ENCODE measurements at regions not wholly inside any gene's neighbourhood (a gene's known extent, or its start where the extent isn't known, plus 50 kb on each side); places are given as distances from the start of the nearest gene placed in this dataset.
A peak's percentile ranks its signal among the peaks of the same experiment; 100 is the strongest.

DNA sequence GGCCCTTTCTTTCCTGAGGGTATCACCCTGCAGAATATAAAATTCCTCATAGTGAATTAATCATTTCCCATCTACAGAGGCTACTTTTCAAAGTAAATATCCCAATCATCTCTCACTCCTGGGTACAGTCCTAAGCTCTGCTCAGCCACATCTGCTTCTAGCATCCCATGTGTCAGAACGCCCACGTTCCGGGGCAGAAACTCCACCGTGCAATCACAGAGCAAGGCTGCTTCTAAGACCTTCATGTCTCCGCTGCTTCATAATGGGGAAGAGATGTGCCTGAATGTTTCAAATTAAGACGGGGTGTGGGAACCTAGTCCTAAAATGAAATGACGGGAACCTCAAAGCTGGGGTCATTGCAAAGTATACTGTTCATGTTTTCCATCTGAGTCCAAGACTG is 208.8 kb upstream of the GMDS start:
- no peak for DNase-seq

DNA sequence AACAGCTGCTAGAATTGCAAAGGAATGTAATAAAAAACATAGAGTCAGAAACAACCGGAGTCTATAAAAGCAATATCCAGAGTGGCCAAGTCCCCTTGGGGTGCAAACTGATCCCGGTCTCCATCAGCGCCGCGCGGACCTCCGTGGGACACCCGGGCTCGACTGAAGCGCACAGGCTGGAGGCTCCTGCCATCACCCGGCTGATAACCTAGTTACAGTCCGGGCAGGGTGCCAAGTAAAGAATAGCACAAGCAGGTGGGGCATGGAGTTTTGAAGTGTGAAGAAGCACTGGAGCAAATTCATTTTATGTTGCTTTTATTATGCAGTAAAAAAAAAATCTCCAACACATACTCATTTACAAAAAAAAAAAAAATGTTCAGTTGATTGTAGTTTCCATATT is 205.1 kb upstream of the GMDS start:
- no peak for DNase-seq

DNA sequence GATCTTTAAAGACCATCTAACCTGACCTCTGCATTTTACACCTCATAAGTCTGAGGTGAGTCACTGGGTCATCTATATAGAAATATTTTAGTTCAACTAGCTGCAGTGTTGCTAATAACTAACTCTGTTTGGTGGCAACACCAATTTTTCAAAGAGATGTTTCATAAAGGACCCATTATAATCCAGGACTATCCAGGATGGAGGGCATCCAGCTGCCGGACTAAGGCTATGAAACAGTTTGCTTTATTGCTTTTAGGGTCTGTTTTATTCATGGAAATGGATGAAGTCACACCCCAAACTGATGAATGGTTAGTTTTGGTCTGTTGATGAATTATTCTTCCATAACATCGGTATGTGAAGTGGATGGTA is 204.2 kb upstream of the GMDS start:
- DNase-seq, result no peak

DNA sequence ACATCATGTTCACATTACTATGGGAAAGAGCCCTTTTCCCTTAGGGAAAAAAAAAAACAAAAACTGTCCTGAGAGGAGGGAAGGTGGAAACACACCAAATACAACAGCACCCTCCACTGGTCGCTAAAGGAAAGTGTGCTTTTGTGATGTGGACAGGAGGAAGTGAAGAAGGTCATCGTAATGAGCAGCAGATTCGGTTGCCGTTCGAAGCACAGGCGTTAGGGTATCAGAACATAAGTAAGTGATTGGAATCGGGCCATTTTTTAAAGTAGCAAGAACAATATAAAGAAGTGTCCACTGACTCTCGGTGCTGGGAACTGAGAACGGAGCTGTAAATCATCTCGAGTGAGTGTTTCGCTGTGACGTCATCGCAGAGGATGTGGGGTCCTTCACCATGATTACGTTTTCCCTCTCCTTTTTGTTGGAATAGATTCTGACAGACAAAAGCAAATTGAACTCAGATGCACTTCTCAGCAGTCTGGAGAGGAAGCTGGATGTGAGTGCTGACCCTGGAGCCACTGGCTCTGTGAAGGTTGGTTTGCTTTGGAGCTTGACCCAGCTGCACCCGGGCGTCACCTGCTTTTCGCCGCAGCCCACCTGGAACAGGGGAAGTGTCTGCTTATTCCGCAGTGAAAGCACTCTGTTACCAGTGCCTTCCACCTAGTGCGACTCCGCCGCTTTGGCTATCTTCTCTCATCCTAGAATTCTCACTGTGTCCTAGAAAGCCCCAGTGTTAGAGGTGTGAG is 203.6 kb upstream of the GMDS start:
- peak; percentile 65 for DNase-seq

DNA sequence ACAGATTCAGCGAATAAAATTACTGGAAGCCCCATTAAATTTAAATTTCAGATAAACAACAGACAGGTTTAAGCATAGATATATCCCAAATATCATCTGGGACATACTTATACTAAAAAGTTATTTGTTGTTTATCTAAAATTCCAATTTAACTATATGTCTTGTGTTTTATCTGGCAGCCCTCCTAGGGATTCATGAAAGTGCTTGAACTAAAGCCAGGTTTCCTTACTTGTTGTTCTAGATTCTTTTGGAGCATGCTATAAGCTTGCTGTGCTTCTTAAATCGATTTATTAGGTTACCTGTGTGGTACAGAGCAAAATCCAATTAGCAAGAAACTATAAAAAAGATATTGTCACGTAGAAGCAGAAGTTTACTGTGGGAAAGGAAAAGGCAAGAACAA is 202.5 kb upstream of the GMDS start:
- no peak for DNase-seq

DNA sequence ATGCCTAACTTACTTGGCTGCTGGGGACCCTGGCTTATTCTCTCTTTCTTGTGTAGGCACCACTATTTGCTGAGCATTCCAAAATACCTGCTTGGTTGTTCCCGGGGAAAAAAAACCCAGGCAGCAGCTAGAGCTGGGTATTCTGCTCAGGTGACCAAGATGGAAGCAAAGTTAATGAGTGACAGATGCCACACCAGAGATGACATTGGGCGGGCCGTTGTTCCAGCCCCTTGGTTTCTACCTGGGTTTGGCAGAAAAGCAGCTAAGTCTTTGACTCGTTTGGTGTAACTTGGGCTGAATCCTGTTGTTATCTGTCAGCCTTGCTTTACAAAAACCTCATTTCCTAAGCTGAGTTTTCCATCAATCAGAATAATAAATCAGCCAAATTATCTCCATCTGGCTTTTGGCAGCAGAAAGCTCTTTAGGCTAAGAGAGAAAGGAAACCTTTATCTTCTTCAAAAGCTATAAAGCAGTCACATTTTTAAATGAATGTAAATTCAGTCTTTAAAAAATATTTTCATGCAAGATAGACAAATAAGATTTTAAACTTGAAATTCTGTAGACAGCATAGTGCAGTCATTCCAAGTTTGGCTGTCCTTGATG is 202.0 kb upstream of the GMDS start:
- no peak for DNase-seq

DNA sequence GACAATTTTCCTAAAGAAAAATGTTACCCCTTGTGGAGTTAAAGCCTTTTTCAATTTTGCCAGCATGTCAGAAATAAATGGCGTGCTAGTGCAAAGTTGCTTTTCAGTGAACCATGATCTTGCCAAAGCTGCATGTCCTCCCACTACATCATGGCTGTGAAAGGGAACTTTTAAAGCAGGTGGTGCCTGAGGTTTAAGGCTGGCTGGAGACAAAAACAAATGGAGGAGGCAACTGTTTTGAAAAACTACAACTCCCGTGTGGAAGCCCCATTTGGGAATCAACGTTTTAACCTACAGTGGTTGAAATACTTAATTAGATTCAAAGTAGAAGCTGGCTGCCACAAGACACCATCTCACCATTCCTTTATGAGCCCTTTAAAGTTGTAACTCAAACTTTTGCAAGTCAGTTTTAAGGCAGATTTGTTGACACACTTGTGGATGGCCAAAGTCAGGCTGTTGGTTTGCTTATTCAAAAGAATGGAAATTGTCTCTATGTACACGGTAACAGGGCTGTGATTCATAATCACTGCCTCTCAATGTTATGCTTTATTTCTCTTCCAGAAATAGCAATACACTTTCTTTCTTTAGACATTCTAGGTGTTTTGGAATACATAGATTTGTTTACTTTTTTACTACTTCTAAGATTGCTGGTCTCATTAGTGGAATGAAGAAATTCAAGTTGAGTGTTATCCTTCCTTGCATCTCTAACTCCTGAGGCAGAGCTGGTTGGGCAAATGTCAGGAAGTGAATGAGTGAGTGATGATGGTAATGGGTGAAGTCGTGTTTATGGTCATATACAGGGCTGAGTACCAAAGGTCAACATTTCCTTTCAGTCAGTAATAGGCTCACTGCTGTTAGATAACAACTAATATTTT is 196.4 kb upstream of the GMDS start:
- no peak for DNase-seq

DNA sequence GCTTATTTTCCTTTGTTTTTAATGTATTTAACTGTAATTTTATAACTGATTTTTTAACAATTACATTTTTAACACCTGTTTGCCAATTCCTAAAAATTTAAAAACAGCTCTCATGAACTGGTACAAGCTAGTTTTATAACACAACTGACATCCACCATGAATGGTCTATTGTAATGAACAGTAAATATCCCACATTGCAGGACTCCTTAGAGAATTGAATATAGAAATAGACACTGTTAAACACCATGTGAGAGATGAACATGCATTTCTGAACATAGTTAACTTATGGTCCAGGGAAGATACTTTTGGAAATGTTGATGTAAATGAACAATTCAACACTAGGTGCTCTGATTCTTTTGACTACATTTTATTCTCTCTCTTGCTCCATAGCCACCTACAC is 195.1 kb upstream of the GMDS start:
- DNase-seq, result no peak

DNA sequence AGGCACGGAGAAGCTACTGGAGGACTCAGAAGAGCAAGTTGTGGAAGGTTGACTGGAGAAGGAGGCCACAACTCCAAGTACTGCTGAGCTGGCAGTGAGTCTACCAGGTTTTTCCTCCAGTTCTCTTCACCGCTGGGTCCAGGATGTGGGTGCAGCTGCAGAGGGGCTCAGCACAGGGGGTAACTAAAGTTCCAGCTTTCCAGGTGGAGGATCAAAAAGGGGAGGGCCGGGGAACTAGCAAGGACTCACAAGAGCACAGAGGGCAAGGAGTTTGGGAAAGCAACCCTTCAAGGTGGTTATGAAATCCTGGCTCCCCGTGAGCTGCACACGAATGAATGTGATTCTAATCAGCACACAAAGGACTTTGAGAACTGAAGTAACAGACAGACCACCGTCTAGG is 194.2 kb upstream of the GMDS start:
- no peak for DNase-seq

DNA sequence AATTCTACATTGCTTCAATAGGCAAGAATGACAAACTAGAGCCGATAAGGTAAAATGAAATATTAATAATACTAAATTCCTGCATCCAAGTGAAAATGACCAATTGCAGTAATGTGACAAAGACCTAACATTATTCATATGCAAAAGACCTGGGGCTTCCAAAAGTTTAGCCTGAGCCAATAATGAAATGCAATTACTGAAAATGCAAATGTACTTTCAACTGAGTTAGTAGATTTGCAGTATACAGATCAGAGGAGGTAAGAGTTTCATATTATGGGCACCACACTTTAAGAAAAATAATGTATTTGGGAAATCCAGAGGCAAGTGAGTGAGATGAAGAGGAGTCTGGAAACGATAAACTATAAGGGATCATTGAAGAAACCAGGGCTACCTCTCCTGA is 193.7 kb upstream of the GMDS start:
- DNase-seq, result no peak

DNA sequence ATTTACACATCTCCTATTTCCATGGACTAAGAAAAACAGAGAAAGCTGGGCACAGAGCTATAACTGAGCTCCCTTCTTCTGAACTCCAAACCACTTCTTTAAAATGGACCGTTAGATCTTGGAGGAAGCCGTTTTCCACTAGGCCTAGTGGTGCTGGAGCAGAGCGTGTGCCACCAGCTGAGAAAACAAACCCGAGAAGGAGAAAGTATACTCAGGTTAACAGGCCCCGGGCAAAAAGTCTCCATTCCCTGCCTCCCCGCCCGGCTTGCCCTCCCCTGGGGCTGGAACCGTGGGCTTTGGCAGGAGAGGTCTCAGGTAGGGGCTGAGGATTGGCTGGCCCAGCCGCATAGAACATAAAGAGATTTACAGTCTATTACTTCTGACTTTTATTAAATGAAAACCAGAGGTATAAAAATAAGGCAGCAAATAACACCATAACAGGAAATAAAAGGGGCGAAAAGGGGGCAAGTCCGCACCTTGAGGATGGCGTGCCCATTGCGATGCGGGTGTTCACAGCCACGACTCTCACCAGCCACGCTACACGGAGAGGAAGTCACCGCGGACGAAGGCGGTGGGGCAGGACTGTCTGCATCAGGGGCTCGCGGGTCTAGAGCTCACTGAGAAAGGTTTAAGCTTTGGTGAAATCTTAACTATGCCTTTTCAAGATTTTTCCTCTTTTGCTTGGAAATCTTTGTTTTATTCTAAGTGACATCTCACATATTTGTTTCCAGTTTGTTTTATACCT is 191.2 kb upstream of the GMDS start:
- no peak for DNase-seq

DNA sequence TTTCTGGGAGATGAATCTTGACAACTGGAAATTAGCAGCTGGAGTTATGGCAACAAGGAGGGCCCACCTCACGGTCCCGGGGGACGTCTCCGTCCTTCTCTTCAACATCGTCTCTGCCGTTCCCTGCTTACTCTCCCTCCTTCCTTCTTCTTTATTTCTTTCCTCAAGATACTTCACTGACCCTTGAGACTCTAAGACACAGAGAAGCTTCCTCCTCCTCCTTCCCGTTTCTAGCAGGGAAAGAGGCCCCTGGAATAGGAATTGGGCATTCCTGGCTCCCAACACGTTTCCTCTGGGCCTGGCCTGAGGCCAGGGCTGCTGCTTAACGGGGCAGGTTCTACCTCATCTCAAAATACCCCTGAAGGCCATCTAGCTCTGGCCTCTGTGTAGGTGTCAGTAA is 189.9 kb upstream of the GMDS start:
- DNase-seq, result no peak

DNA sequence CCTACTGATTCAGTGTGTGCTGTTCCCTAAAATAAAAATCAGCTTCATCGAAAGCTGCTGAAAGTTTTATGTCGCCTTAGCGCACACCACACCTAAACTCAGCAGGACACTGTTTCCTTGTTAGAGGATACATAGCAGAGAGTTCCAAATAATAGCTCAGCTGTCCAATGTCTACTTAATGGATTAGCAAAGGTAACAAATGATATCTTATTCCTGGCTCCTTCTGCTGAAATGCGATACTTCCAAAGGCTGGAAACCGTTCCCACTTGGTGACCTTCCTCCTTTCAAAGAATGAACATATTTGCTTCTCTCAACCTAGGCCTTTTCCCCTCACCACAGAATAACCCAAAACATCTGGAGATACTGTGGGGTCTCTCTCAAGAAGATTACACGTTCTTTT is 189.5 kb upstream of the GMDS start:
- no peak for DNase-seq

DNA sequence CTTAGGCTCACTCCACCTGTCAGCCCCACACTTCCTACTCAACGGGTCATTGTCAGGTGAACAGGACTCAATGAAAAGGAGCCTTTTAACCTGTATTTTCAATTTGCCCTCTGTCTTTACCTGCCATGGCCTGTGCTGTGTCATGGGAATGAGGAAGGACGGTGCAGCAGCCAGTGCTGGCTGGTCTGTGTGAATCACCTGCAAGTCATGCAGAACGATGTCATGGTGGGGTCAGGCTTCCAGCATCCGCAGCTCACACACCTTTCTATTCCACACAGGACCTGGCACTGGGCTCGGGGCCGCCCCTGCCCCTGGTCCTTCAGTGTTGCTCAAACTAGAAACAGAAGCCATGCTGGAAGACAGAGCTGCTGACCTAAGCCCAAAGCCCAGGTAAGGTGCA is 188.7 kb upstream of the GMDS start:
- DNase-seq, result no peak

DNA sequence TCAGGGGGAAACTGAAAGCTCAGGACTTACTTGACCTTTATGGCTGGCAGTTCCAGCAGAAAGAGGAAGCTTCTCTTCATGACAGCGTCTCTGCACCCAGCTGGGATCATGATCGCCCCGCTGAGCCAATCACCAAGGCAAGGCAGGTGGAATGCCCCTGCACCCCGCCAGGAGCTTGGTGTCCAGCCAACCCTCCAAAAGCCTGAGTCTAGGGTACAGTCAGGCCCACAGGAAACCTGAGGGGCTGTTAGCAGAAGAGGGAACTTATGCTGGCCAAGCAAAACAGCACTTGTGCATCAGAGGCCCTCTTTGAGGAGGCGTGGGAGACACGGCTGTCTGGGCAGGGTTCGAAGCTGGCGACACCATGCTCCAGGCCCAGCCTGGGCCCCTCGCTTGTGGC is 188.3 kb upstream of the GMDS start:
- DNase-seq, result no peak

DNA sequence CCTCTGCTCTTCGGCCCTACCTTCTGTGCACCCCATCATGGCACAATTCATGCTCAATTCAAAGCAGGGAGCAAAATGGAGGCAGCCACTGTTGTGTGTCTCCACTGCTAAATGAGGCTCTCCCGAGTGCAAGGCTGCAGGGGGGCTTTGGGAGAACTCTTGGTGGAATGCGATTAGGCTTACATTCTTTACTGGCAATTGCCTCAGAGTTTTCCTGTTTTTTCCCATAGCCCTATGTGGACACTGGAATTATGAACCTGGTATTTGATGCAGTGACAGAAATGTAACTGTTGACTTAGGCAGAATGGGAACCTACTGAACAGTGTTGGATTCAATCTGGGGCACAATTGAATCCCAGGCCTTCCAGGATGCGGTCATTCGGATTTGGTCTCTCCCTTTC is 187.9 kb upstream of the GMDS start:
- no peak for DNase-seq

DNA sequence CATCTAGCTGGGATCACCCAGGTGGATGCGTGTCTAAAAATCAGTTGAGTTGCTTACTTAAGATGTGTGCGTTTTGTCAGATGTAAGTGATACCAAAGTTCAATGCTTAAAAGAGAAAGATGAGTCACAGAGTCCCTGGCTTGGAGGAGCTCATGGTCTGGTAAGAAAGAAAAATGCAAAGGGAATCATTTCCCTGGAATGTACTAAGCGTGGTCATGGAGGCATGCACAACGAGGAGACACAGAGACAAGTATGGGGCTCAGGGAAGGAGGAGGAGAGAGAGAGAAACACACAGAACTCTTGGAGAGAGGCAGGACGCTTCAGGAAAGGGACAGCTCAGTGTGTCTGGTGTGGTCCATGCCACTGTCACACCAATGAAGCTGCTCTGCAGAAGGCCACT is 186.9 kb upstream of the GMDS start:
- DNase-seq, result peak; percentile 84

DNA sequence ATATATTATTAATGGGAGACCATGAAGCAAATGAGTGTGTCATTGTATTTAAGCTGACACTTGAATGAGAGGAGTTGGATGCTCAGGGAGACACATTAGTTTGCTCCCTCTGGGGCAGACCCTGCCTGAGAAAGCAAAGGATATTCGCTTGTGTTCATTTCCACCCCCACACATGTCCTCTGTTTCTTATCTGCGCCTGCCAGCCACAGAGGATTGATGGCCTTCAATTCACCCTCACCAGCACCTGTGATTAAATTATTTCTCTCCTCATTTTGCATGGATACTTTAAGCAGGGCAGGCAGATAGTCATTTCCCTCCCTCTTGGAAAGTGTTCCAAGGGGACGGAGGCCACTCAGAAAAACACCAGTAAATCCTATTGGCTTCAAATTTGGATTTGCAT is 185.2 kb upstream of the GMDS start:
- DNase-seq, result no peak

DNA sequence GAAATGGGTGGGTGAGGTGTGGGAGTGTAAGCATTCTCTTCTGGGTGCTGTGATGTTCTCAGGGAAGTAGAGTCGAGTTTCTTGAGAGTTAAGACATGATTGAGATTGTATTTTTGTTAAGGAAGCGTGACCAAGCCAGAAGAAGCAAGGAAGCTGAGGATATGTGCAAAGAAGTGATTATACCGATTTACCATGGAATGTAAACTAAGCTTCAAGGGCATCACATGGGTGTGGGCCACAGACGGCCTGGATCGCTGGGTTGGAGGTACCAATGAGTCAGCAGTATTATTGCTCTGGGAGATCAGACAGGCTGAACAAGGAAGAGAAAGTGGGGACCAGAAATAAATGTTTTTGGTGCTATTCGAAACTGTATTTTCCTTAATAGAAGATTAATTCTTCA is 184.1 kb upstream of the GMDS start:
- DNase-seq, result peak; percentile 62

DNA sequence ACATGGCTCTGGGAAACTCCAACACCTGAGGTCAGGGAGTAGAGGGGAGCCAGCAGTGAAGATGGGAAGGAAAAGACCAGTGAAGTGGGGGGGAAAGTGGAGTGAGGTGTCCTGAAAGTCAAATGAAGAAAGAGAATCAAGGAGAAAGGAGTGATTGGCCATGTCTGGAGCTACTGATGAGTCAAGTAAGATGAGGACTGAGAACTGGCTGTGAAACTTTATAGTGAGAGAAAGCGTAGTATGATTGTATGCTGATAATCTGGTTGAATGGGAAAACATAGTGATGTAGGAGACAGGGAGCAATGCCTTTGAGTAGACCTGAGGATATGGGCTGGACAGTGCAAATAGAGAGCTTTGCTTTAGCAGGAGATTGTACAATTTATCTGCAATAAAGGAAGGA is 183.6 kb upstream of the GMDS start:
- DNase-seq, result no peak

DNA sequence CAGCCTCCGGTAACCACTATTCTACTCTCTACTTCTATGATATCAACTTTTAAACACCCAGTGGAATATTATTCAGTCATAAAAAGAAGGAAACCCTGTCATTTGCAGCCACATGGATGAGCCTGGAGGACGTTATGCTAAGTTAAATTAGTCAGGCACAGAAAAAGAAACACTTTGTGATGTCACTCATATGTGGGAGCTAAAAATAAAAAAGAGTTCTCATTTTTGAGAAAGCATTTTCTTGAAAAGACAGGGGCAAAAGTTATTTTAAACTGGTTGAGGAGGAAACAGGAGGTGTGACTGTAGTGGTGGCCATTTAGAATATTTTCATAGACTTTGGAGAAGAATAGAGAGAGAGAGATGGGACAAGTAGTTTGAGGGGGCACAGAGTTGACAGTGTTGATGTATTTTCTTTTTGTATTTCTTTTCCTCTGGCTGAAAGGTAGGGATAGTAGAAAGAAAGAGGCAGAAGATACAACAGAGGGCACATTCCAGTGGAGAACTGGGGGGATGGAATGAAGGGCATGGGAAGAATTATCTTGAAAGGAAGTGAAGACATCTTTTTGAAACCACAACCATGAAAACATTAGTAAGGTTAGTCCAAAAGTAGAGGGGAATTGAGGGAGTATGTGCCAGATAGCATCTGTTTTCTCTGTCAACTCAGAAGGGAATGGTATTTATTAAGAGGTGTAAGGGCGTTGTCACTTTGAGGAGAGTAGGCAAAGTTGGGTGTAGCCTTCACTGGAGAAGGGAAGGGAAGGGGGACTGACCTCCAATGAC is 181.3 kb upstream of the GMDS start:
- no peak for DNase-seq

DNA sequence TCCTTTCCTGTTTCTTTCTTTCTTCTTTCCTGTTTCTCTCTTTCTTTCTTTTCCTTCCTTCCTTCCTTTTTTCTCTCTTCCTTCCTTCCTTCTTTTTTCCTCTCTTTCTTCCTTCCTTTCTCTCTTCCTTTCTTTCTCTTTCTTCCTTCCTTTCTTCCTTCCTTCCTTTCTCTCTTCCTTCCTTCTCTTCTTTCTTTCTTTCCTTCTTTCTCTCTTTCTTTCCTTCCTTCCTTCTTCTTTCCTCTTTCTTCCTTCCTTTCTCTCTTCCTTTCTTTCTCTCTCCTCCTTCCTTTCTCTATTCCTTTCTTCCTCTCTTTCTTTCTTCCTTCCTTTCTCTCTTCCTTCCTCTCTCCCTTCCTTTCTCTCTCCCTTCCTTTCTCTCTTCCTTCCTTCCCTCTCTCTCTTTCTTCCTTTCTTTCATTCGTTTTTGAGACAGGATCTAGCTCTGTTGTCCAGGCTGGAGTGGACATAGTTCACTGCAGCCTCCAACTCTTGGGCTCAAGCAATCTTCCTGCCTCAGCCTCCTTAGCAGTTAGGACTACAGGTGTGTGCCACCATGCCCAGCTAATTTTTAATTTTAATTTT is 170.8 kb upstream of the GMDS start:
- no peak for DNase-seq

Data from amniotic stem cell (primary cell).